ENCODE measurements at regions not wholly inside any gene's neighbourhood (a gene's known extent, or its start where the extent isn't known, plus 50 kb on each side); places are given as distances from the start of the nearest gene placed in this dataset.

- ATAC-seq (ENCODE audit: low read depth in 2 of 2) (no peak), DNase-seq (no peak)
- H3K4me3 ChIP-seq (ENCODE audit: low read depth, low read length): no peak overlapping the region
- H3K27ac Mint-ChIP-seq: no peak overlapping the region
- H3K27me3 ChIP-seq (ENCODE audit: control insufficient read depth, insufficient read depth, low read length): no peaks in the 10 kb centered on the region
- H3K27ac ChIP-seq (ENCODE audit: insufficient read depth, low read length, poor library complexity, severe bottlenecking): no peak overlapping the region
- H3K9me3 ChIP-seq (ENCODE audit: control insufficient read depth in 2 of 2, low read length in 2 of 2): no peaks in the 10 kb centered on the region
- H3K4me1 ChIP-seq (ENCODE audit: control insufficient read depth, insufficient read depth, low read length, poor library complexity, severe bottlenecking): no peaks in the 10 kb centered on the region
- H3K36me3 Mint-ChIP-seq: no peaks in the 10 kb centered on the region
- H3K9me3 Mint-ChIP-seq: peaks cover 0 to 2% (median 0%) of the 10 kb centered on the region in 7 donors
- H3K4me3 Mint-ChIP-seq: no peak overlapping the region
- no peaks in the 10 kb centered on the region for H3K4me1 Mint-ChIP-seq
- no peaks in the 10 kb centered on the region for H3K27me3 Mint-ChIP-seq
- H3K36me3 ChIP-seq (ENCODE audit: control insufficient read depth, insufficient read depth, low read length): no peaks in the 10 kb centered on the region
These were observed 335.3 kb upstream of the NT5E start for GRCh38 chr6:85114581-85114935.

- Mint-ChIP-seq H3K4me3 (no peak overlapping the region), H3K36me3 (no peaks in the 10 kb centered on the region), H3K9me3 (peaks cover 0 to 2% (median 0%) of the 10 kb centered on the region in 7 donors), H3K27ac (no peak overlapping the region), H3K27me3 (no peaks in the 10 kb centered on the region), H3K4me1 (no peaks in the 10 kb centered on the region)
- Histone ChIP-seq H3K27ac (ENCODE audit: insufficient read depth, low read length, poor library complexity, severe bottlenecking) (no peak overlapping the region), H3K4me3 (ENCODE audit: low read depth, low read length) (no peak overlapping the region), H3K9me3 (ENCODE audit: control insufficient read depth in 2 of 2, low read length in 2 of 2) (no peaks in the 10 kb centered on the region), H3K36me3 (ENCODE audit: control insufficient read depth, insufficient read depth, low read length) (no peaks in the 10 kb centered on the region), H3K4me1 (ENCODE audit: control insufficient read depth, insufficient read depth, low read length, poor library complexity, severe bottlenecking) (no peaks in the 10 kb centered on the region), H3K27me3 (ENCODE audit: control insufficient read depth, insufficient read depth, low read length) (no peaks in the 10 kb centered on the region)
- DNase-seq: no peak
- ATAC-seq (ENCODE audit: low read depth in 2 of 2): no peak
These were observed 335.8 kb upstream of the NT5E start for GRCh38 chr6:85113934-85114580.

- DNase-seq (no peak), ATAC-seq (ENCODE audit: low read depth in 2 of 2) (no peak)
- no peaks in the 10 kb centered on the region for H3K9me3 ChIP-seq (ENCODE audit: control insufficient read depth in 2 of 2, low read length in 2 of 2)
- no peaks in the 10 kb centered on the region for H3K27me3 ChIP-seq (ENCODE audit: control insufficient read depth, insufficient read depth, low read length)
- H3K9me3 Mint-ChIP-seq: peaks cover 0 to 5% (median 0%) of the 10 kb centered on the region in 7 donors
- no peak overlapping the region for H3K4me3 ChIP-seq (ENCODE audit: low read depth, low read length)
- H3K27me3 Mint-ChIP-seq: no peaks in the 10 kb centered on the region
- H3K4me1 Mint-ChIP-seq: no peaks in the 10 kb centered on the region
- no peaks in the 10 kb centered on the region for H3K36me3 ChIP-seq (ENCODE audit: control insufficient read depth, insufficient read depth, low read length)
- H3K4me3 Mint-ChIP-seq: no peak overlapping the region
- no peak overlapping the region for H3K27ac ChIP-seq (ENCODE audit: insufficient read depth, low read length, poor library complexity, severe bottlenecking)
- no peaks in the 10 kb centered on the region for H3K4me1 ChIP-seq (ENCODE audit: control insufficient read depth, insufficient read depth, low read length, poor library complexity, severe bottlenecking)
- no peaks in the 10 kb centered on the region for H3K36me3 Mint-ChIP-seq
- no peak overlapping the region for H3K27ac Mint-ChIP-seq
These were observed 337.3 kb upstream of the NT5E start for GRCh38 chr6:85112540-85112939.

GRCh38 chr6:85111481-85112011 lies 338.3 kb upstream of the NT5E start:
- Histone ChIP-seq H3K27me3 (ENCODE audit: control insufficient read depth, insufficient read depth, low read length) (no peaks in the 10 kb centered on the region), H3K4me3 (ENCODE audit: low read depth, low read length) (no peak overlapping the region), H3K4me1 (ENCODE audit: control insufficient read depth, insufficient read depth, low read length, poor library complexity, severe bottlenecking) (no peaks in the 10 kb centered on the region), H3K9me3 (ENCODE audit: control insufficient read depth in 2 of 2, low read length in 2 of 2) (no peaks in the 10 kb centered on the region), H3K36me3 (ENCODE audit: control insufficient read depth, insufficient read depth, low read length) (no peaks in the 10 kb centered on the region), H3K27ac (ENCODE audit: insufficient read depth, low read length, poor library complexity, severe bottlenecking) (no peak overlapping the region)
- Mint-ChIP-seq H3K4me3 (no peak overlapping the region), H3K9me3 (peaks cover 0 to 5% (median 0%) of the 10 kb centered on the region in 7 donors), H3K27ac (no peak overlapping the region), H3K27me3 (no peaks in the 10 kb centered on the region), H3K4me1 (no peaks in the 10 kb centered on the region), H3K36me3 (no peaks in the 10 kb centered on the region)
- DNase-seq (no peak), ATAC-seq (ENCODE audit: low read depth in 2 of 2) (no peak)

GRCh38 chr6:85110943-85111342 lies 338.9 kb upstream of the NT5E start:
- no peaks in the 10 kb centered on the region for H3K27me3 ChIP-seq (ENCODE audit: control insufficient read depth, insufficient read depth, low read length)
- no peaks in the 10 kb centered on the region for H3K9me3 ChIP-seq (ENCODE audit: control insufficient read depth in 2 of 2, low read length in 2 of 2)
- H3K4me3 ChIP-seq (ENCODE audit: low read depth, low read length): no peak overlapping the region
- no peaks in the 10 kb centered on the region for H3K27me3 Mint-ChIP-seq
- no peaks in the 10 kb centered on the region for H3K36me3 Mint-ChIP-seq
- DNase-seq: no peak
- H3K4me1 ChIP-seq (ENCODE audit: control insufficient read depth, insufficient read depth, low read length, poor library complexity, severe bottlenecking): no peaks in the 10 kb centered on the region
- no peak overlapping the region for H3K27ac ChIP-seq (ENCODE audit: insufficient read depth, low read length, poor library complexity, severe bottlenecking)
- H3K4me3 Mint-ChIP-seq: no peak overlapping the region
- H3K9me3 Mint-ChIP-seq: peaks cover 0 to 5% (median 0%) of the 10 kb centered on the region in 7 donors
- no peak for ATAC-seq (ENCODE audit: low read depth in 2 of 2)
- no peaks in the 10 kb centered on the region for H3K36me3 ChIP-seq (ENCODE audit: control insufficient read depth, insufficient read depth, low read length)
- no peaks in the 10 kb centered on the region for H3K4me1 Mint-ChIP-seq
- no peak overlapping the region for H3K27ac Mint-ChIP-seq

- Mint-ChIP-seq H3K9me3 (peaks cover 0 to 9% (median 4%) of the 10 kb centered on the region in 7 donors), H3K36me3 (no peaks in the 10 kb centered on the region), H3K4me3 (no peak overlapping the region), H3K27ac (no peak overlapping the region), H3K27me3 (no peaks in the 10 kb centered on the region), H3K4me1 (no peaks in the 10 kb centered on the region)
- H3K27ac ChIP-seq (ENCODE audit: insufficient read depth, low read length, poor library complexity, severe bottlenecking): no peak overlapping the region
- no peaks in the 10 kb centered on the region for H3K4me1 ChIP-seq (ENCODE audit: control insufficient read depth, insufficient read depth, low read length, poor library complexity, severe bottlenecking)
- DNase-seq (no peak), ATAC-seq (ENCODE audit: low read depth in 2 of 2) (no peak)
- H3K27me3 ChIP-seq (ENCODE audit: control insufficient read depth, insufficient read depth, low read length): no peaks in the 10 kb centered on the region
- no peaks in the 10 kb centered on the region for H3K9me3 ChIP-seq (ENCODE audit: control insufficient read depth in 2 of 2, low read length in 2 of 2)
- H3K4me3 ChIP-seq (ENCODE audit: low read depth, low read length): no peak overlapping the region
- H3K36me3 ChIP-seq (ENCODE audit: control insufficient read depth, insufficient read depth, low read length): no peaks in the 10 kb centered on the region
These were observed 342.2 kb upstream of the NT5E start for GRCh38 chr6:85107701-85108100.

- Histone ChIP-seq H3K27ac (ENCODE audit: insufficient read depth, low read length, poor library complexity, severe bottlenecking) (no peak overlapping the region), H3K36me3 (ENCODE audit: control insufficient read depth, insufficient read depth, low read length) (no peaks in the 10 kb centered on the region), H3K9me3 (ENCODE audit: control insufficient read depth in 2 of 2, low read length in 2 of 2) (no peaks in the 10 kb centered on the region), H3K4me1 (ENCODE audit: control insufficient read depth, insufficient read depth, low read length, poor library complexity, severe bottlenecking) (no peaks in the 10 kb centered on the region), H3K4me3 (ENCODE audit: low read depth, low read length) (no peak overlapping the region), H3K27me3 (ENCODE audit: control insufficient read depth, insufficient read depth, low read length) (no peaks in the 10 kb centered on the region)
- H3K27ac Mint-ChIP-seq: no peak overlapping the region
- no peak for ATAC-seq (ENCODE audit: low read depth in 2 of 2)
- H3K27me3 Mint-ChIP-seq: no peaks in the 10 kb centered on the region
- no peaks in the 10 kb centered on the region for H3K4me1 Mint-ChIP-seq
- H3K36me3 Mint-ChIP-seq: no peaks in the 10 kb centered on the region
- DNase-seq: no peak
- peaks cover 0 to 56% (median 13%) of the 10 kb centered on the region in 7 donors for H3K9me3 Mint-ChIP-seq
- no peak overlapping the region for H3K4me3 Mint-ChIP-seq
These were observed 332.6 kb upstream of the TBX18 start for GRCh38 chr6:85096976-85097375.

GRCh38 chr6:85092226-85092625 lies 327.8 kb upstream of the TBX18 start:
- no peaks in the 10 kb centered on the region for H3K4me1 ChIP-seq (ENCODE audit: control insufficient read depth, insufficient read depth, low read length, poor library complexity, severe bottlenecking)
- no peaks in the 10 kb centered on the region for H3K36me3 ChIP-seq (ENCODE audit: control insufficient read depth, insufficient read depth, low read length)
- ATAC-seq (ENCODE audit: low read depth in 2 of 2) (no peak), DNase-seq (no peak)
- H3K9me3 ChIP-seq (ENCODE audit: control insufficient read depth in 2 of 2, low read length in 2 of 2): no peaks in the 10 kb centered on the region
- no peak overlapping the region for H3K4me3 Mint-ChIP-seq
- H3K27me3 Mint-ChIP-seq: no peaks in the 10 kb centered on the region
- no peaks in the 10 kb centered on the region for H3K36me3 Mint-ChIP-seq
- no peak overlapping the region for H3K4me3 ChIP-seq (ENCODE audit: low read depth, low read length)
- no peaks in the 10 kb centered on the region for H3K27me3 ChIP-seq (ENCODE audit: control insufficient read depth, insufficient read depth, low read length)
- no peaks in the 10 kb centered on the region for H3K4me1 Mint-ChIP-seq
- H3K27ac ChIP-seq (ENCODE audit: insufficient read depth, low read length, poor library complexity, severe bottlenecking): no peak overlapping the region
- H3K27ac Mint-ChIP-seq: no peak overlapping the region
- peaks cover 3 to 27% (median 4%) of the 10 kb centered on the region in 7 donors for H3K9me3 Mint-ChIP-seq

Data from CD4-positive, CD25-positive, alpha-beta regulatory T cell (primary cell).